ENCODE measurements at regions not wholly inside any gene's neighbourhood (a gene's known extent, or its start where the extent isn't known, plus 50 kb on each side); places are given as distances from the start of the nearest gene placed in this dataset.

DNA sequence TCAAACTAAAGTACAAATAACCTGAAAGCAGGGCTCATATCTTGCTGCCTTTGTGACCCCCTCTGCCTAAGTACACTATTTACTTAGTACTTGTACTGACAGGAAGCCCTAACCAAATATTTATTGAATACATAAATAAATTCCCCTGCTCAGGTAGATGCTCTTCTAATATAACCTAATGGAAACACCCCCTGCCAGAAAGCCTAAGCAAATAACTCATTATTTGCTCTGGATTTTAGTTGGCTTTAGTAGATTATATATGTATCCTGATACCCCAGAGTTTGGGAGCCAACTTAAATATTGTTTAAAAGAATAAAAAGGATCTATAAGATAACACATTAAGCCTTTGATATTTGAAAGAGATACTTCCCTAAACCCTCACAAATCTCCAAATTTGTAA is 318.2 kb downstream of the PPP1R2C start:
- no peak for TF ChIP-seq EZH2 (IDR thresholded peaks at IDR 0.05; ENCODE audit: insufficient read depth, low read length)
- TF ChIP-seq, protein P1, sequence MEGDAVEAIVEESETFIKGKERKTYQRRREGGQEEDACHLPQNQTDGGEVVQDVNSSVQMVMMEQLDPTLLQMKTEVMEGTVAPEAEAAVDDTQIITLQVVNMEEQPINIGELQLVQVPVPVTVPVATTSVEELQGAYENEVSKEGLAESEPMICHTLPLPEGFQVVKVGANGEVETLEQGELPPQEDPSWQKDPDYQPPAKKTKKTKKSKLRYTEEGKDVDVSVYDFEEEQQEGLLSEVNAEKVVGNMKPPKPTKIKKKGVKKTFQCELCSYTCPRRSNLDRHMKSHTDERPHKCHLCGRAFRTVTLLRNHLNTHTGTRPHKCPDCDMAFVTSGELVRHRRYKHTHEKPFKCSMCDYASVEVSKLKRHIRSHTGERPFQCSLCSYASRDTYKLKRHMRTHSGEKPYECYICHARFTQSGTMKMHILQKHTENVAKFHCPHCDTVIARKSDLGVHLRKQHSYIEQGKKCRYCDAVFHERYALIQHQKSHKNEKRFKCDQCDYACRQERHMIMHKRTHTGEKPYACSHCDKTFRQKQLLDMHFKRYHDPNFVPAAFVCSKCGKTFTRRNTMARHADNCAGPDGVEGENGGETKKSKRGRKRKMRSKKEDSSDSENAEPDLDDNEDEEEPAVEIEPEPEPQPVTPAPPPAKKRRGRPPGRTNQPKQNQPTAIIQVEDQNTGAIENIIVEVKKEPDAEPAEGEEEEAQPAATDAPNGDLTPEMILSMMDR (IDR thresholded peaks at IDR 0.05; ENCODE audit: insufficient read depth, low read depth, low read length) = no peak
- H3K4me3 ChIP-seq (ENCODE audit: insufficient read depth, low read depth, low read length) = no peak overlapping the region
- no peaks in the 10 kb centered on the region for H3K36me3 ChIP-seq (ENCODE audit: insufficient read depth, low read length)
- no peaks in the 10 kb centered on the region for H3K27me3 ChIP-seq (ENCODE audit: insufficient read depth, low read length)
- H3K4me1 ChIP-seq (ENCODE audit: insufficient read depth, low read length) = no peaks in the 10 kb centered on the region
- Mint-ChIP-seq H3K9me3 (ENCODE audit: unreplicated experiment) (no peaks in the 10 kb centered on the region), H3K27ac (ENCODE audit: unreplicated experiment) (no peak overlapping the region), H3K36me3 (ENCODE audit: low read depth, unreplicated experiment) (no peaks in the 10 kb centered on the region), H3K4me1 (ENCODE audit: low read depth, unreplicated experiment) (no peaks in the 10 kb centered on the region), H3K4me3 (ENCODE audit: unreplicated experiment) (no peak overlapping the region), H3K27me3 (ENCODE audit: low read depth, unreplicated experiment) (no peaks in the 10 kb centered on the region)
- no peak overlapping the region for H3K27ac ChIP-seq (ENCODE audit: low read depth, low read length)
- no peak for DNase-seq (ENCODE audit: low read depth)
- no peak overlapping the region for H2AFZ ChIP-seq (ENCODE audit: low read depth, low read length)
- no peaks in the 10 kb centered on the region for H3K79me2 ChIP-seq (ENCODE audit: insufficient read depth, low read length)
- H3K4me2 ChIP-seq (ENCODE audit: low read length) = no peak overlapping the region
- peak; percentile 5 for FAIRE-seq
- no peaks in the 10 kb centered on the region for H3K9me3 ChIP-seq (ENCODE audit: insufficient read depth, low read depth, low read length)
- H4K20me1 ChIP-seq (ENCODE audit: insufficient read depth, low read length) = no peaks in the 10 kb centered on the region
- H3K9ac ChIP-seq (ENCODE audit: low read length) = no peak overlapping the region

DNA sequence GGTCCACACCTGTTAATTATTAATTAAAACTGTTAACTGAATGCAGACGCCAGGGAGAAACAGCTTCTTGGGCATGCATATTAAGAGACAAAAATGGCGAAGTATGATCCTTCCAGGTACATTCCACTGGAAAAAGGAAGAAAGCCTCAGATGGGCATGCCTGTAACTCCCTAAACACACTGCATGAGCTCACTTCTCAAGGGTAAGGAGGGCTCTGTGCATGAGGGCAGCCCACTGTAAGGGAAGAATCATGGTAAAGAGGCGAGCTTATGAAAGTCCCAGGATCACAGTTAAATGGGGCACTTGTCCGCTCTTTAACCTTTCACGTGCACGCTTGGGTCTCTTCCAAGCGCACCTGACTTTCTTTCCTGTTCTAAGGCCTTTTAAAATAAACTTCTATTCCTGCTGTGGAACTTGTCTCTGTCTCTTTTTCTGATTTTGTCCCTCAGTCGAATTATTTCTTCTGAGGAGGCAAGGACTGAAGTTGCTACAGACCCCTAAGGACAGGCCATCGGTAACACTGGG is 321.7 kb downstream of the PPP1R2C start:
- no peak overlapping the region for H3K27ac Mint-ChIP-seq (ENCODE audit: unreplicated experiment)
- TF ChIP-seq, protein P1 (IDR thresholded peaks at IDR 0.05; ENCODE audit: insufficient read depth, low read depth, low read length) = no peak
- TF ChIP-seq EZH2 (IDR thresholded peaks at IDR 0.05; ENCODE audit: insufficient read depth, low read length) = no peak
- Histone ChIP-seq H3K79me2 (ENCODE audit: insufficient read depth, low read length) (no peaks in the 10 kb centered on the region), H4K20me1 (ENCODE audit: insufficient read depth, low read length) (no peaks in the 10 kb centered on the region), H3K4me3 (ENCODE audit: insufficient read depth, low read depth, low read length) (no peak overlapping the region), H3K9me3 (ENCODE audit: insufficient read depth, low read depth, low read length) (no peaks in the 10 kb centered on the region), H3K36me3 (ENCODE audit: insufficient read depth, low read length) (no peaks in the 10 kb centered on the region), H3K27me3 (ENCODE audit: insufficient read depth, low read length) (no peaks in the 10 kb centered on the region), H3K9ac (ENCODE audit: low read length) (no peak overlapping the region), H3K4me1 (ENCODE audit: insufficient read depth, low read length) (no peaks in the 10 kb centered on the region), H2AFZ (ENCODE audit: low read depth, low read length) (no peak overlapping the region), H3K4me2 (ENCODE audit: low read length) (no peak overlapping the region), H3K27ac (ENCODE audit: low read depth, low read length) (no peak overlapping the region)
- no peaks in the 10 kb centered on the region for H3K27me3 Mint-ChIP-seq (ENCODE audit: low read depth, unreplicated experiment)
- no peak for DNase-seq (ENCODE audit: low read depth)
- no peaks in the 10 kb centered on the region for H3K4me1 Mint-ChIP-seq (ENCODE audit: low read depth, unreplicated experiment)
- H3K9me3 Mint-ChIP-seq (ENCODE audit: unreplicated experiment) = no peaks in the 10 kb centered on the region
- no peak overlapping the region for H3K4me3 Mint-ChIP-seq (ENCODE audit: unreplicated experiment)
- no peaks in the 10 kb centered on the region for H3K36me3 Mint-ChIP-seq (ENCODE audit: low read depth, unreplicated experiment)
- FAIRE-seq = no peak

DNA sequence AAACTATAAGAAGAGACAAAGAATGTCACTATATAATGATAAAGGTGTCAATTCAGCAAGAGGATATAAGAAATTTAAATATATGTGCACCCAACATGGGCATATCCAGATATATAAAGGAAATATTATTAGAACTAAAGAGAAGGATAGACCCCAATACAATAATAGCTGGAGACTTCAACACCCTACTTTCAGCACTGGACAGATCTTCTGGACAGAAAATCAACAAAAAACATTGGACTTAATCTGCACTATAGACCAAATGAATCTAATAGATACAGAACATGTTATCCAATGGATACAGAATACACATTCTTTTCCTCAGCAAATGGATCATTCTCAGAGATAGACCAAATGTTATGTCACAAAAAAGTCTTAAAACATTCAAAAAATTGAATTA is 327.7 kb downstream of the PPP1R2C start:
- no peak overlapping the region for H3K27ac ChIP-seq (ENCODE audit: low read depth, low read length)
- H3K4me3 ChIP-seq (ENCODE audit: insufficient read depth, low read depth, low read length) = no peak overlapping the region
- H3K9me3 Mint-ChIP-seq (ENCODE audit: unreplicated experiment) = no peaks in the 10 kb centered on the region
- FAIRE-seq = no peak
- H3K9ac ChIP-seq (ENCODE audit: low read length) = no peak overlapping the region
- no peak overlapping the region for H2AFZ ChIP-seq (ENCODE audit: low read depth, low read length)
- no peaks in the 10 kb centered on the region for H3K36me3 ChIP-seq (ENCODE audit: insufficient read depth, low read length)
- no peaks in the 10 kb centered on the region for H3K27me3 ChIP-seq (ENCODE audit: insufficient read depth, low read length)
- TF ChIP-seq, protein P1 (IDR thresholded peaks at IDR 0.05; ENCODE audit: insufficient read depth, low read depth, low read length) = no peak
- TF ChIP-seq EZH2 (IDR thresholded peaks at IDR 0.05; ENCODE audit: insufficient read depth, low read length) = no peak
- DNase-seq (ENCODE audit: low read depth) = no peak
- no peaks in the 10 kb centered on the region for H3K9me3 ChIP-seq (ENCODE audit: insufficient read depth, low read depth, low read length)
- no peak overlapping the region for H3K4me2 ChIP-seq (ENCODE audit: low read length)
- no peaks in the 10 kb centered on the region for H3K27me3 Mint-ChIP-seq (ENCODE audit: low read depth, unreplicated experiment)
- H3K27ac Mint-ChIP-seq (ENCODE audit: unreplicated experiment) = no peak overlapping the region
- no peaks in the 10 kb centered on the region for H3K4me1 Mint-ChIP-seq (ENCODE audit: low read depth, unreplicated experiment)
- H3K4me1 ChIP-seq (ENCODE audit: insufficient read depth, low read length) = no peaks in the 10 kb centered on the region
- no peaks in the 10 kb centered on the region for H3K79me2 ChIP-seq (ENCODE audit: insufficient read depth, low read length)
- H3K4me3 Mint-ChIP-seq (ENCODE audit: unreplicated experiment) = no peak overlapping the region
- no peaks in the 10 kb centered on the region for H4K20me1 ChIP-seq (ENCODE audit: insufficient read depth, low read length)
- no peaks in the 10 kb centered on the region for H3K36me3 Mint-ChIP-seq (ENCODE audit: low read depth, unreplicated experiment)
